H9 (cell line): ENCODE measurements at regions not wholly inside any gene's neighbourhood (a gene's known extent, or its start where the extent isn't known, plus 50 kb on each side); places are given as distances from the start of the nearest gene placed in this dataset.

ENCODE experiments used
- DNase-seq: peaks from one replicate; pipeline ENCODE4 v3.0.0-alpha.2; 2017
- H2AFZ ChIP-seq: one replicate; pipeline ENCODE4 v1.6.1; 2013; ENCODE audit warnings: mild to moderate bottlenecking, low read length, control low read depth, moderate library complexity
- H2AK5ac ChIP-seq: 2 replicates; pipeline ENCODE4 v1.6.1; 2013; ENCODE audit warnings: low read length, control low read depth, mixed read lengths; ENCODE audit not compliant: insufficient read length
- H2BK120ac ChIP-seq: one replicate; pipeline ENCODE4 v1.6.1; 2013; ENCODE audit warnings: low read depth, mild to moderate bottlenecking, low read length, control low read depth, inconsistent platforms; ENCODE audit not compliant: poor library complexity, severe bottlenecking
- H2BK12ac ChIP-seq: 2 replicates; pipeline ENCODE4 v1.6.1; 2013; ENCODE audit warnings: low read length, control low read depth, mixed read lengths, low read depth; ENCODE audit not compliant: insufficient read length
- H2BK15ac ChIP-seq: 2 replicates; pipeline ENCODE4 v1.6.1; 2013; ENCODE audit warnings: low read depth, low read length, control low read depth
- H2BK20ac ChIP-seq: one replicate; pipeline ENCODE4 v1.6.1; 2013; ENCODE audit warnings: low read depth, mild to moderate bottlenecking, low read length, control low read depth, inconsistent platforms; ENCODE audit not compliant: poor library complexity, severe bottlenecking
- H2BK5ac ChIP-seq: 2 replicates; pipeline ENCODE4 v1.6.1; 2013; ENCODE audit warnings: low read length, control low read depth, mixed read lengths; ENCODE audit not compliant: insufficient read length
- H3K14ac ChIP-seq: 2 replicates; pipeline ENCODE4 v1.6.1; 2013; ENCODE audit warnings: low read length, control low read depth; ENCODE audit not compliant: insufficient read depth
- H3K18ac ChIP-seq: 2 replicates; pipeline ENCODE4 v1.6.1; 2013; ENCODE audit warnings: low read depth, mild to moderate bottlenecking, mixed read lengths, low read length, control low read depth; ENCODE audit not compliant: insufficient read length
- H3K23ac ChIP-seq: 2 replicates; pipeline ENCODE4 v1.6.1; 2013; ENCODE audit warnings: low read length, control low read depth, mixed read lengths, low read depth; ENCODE audit not compliant: insufficient read length
- H3K23me2 ChIP-seq: 2 replicates; pipeline ENCODE4 v1.6.1; 2013; ENCODE audit warnings: low read depth, mild to moderate bottlenecking, mixed read lengths, low read length, control low read depth; ENCODE audit not compliant: insufficient read length, poor library complexity, severe bottlenecking
- H3K27ac ChIP-seq: 2 replicates; pipeline ENCODE4 v1.5.1; 2013; ENCODE audit warnings: low read length, control low read depth, mixed read lengths, low read depth; ENCODE audit not compliant: insufficient read length
- H3K27me3 ChIP-seq: 2 replicates; pipeline ENCODE4 v1.6.1; 2013; ENCODE audit warnings: low read length, control low read depth, inconsistent platforms; ENCODE audit not compliant: insufficient read depth
- H3K4ac ChIP-seq: 2 replicates; pipeline ENCODE4 v1.6.1; 2013; ENCODE audit warnings: low read depth, mild to moderate bottlenecking, control low read depth, inconsistent platforms, low read length, moderate library complexity
- H3K4me1 ChIP-seq: 2 replicates; pipeline ENCODE4 v1.6.1; 2013; ENCODE audit warnings: low read length, control low read depth, inconsistent platforms; ENCODE audit not compliant: insufficient read depth
- H3K4me2 ChIP-seq: 2 replicates; pipeline ENCODE4 v1.6.1; 2013; ENCODE audit warnings: low read length, control low read depth, mixed read lengths; ENCODE audit not compliant: insufficient read length, insufficient read depth
- H3K56ac ChIP-seq: 2 replicates; pipeline ENCODE4 v1.6.1; 2013; ENCODE audit warnings: low read depth, mild to moderate bottlenecking, mixed read lengths, low read length, control low read depth; ENCODE audit not compliant: insufficient read length
- H3K79me1 ChIP-seq: 2 replicates; pipeline ENCODE4 v1.6.1; 2013; ENCODE audit warnings: low read depth, mild to moderate bottlenecking, moderate library complexity, low read length, control low read depth, inconsistent platforms; ENCODE audit not compliant: insufficient read depth, poor library complexity, severe bottlenecking
- H3K79me2 ChIP-seq: 2 replicates; pipeline ENCODE4 v1.6.1; 2013; ENCODE audit warnings: low read length, control low read depth, inconsistent platforms; ENCODE audit not compliant: insufficient read depth
- H3K9ac ChIP-seq: 2 replicates; pipeline ENCODE4 v1.6.1; 2013; ENCODE audit warnings: low read length, control low read depth, mixed read lengths; ENCODE audit not compliant: insufficient read length; ENCODE audit errors: extremely low read depth
- H3K9me3 ChIP-seq: one replicate; pipeline ENCODE4 v1.6.1; 2013; ENCODE audit warnings: low read depth, low read length, inconsistent platforms; ENCODE audit not compliant: control insufficient read depth
- H3T11ph ChIP-seq: one replicate; pipeline ENCODE4 v1.6.1; 2013; ENCODE audit warnings: mild to moderate bottlenecking, low read length, control low read depth, inconsistent platforms
- H4K20me1 ChIP-seq: one replicate; pipeline ENCODE4 v1.6.1; 2013; ENCODE audit not compliant: control insufficient read depth, insufficient read length, insufficient read depth
- H4K5ac ChIP-seq: 2 replicates; pipeline ENCODE4 v1.6.1; 2013; ENCODE audit warnings: low read depth, mild to moderate bottlenecking, mixed read lengths, low read length, control low read depth; ENCODE audit not compliant: insufficient read length
- H4K8ac ChIP-seq: replicated peaks from 2 replicates; pipeline ENCODE4 v1.6.1; 2013; ENCODE audit warnings: low read length, control low read depth, mixed read lengths, low read depth; ENCODE audit not compliant: insufficient read length
- H4K91ac ChIP-seq: 2 replicates; pipeline ENCODE4 v1.6.1; 2013; ENCODE audit warnings: low read depth, mild to moderate bottlenecking, moderate library complexity, mixed read lengths, low read length, control low read depth; ENCODE audit not compliant: insufficient read length
- H3K27ac Mint-ChIP-seq, 3 experiments: 2 replicates in 2 of 3; 3 replicates in 1 of 3; pipeline ENCODE4 v1.8.0; 2020 to 2021; ENCODE audit warnings: mixed read lengths in 3 of 3, mild to moderate bottlenecking in 1 of 3, moderate library complexity in 1 of 3
- H3K27me3 Mint-ChIP-seq: 2 replicates; pipeline ENCODE4 v1.8.0; 2021; ENCODE audit warnings: low read depth, mild to moderate bottlenecking, moderate library complexity, mixed read lengths
- H3K36me3 Mint-ChIP-seq, 3 experiments: 2 replicates in 2 of 3; 3 replicates in 1 of 3; pipeline ENCODE4 v1.8.0; 2020 to 2021; ENCODE audit warnings: low read depth in 3 of 3, mixed read lengths in 3 of 3; ENCODE audit not compliant: insufficient read depth in 1 of 3
- H3K4me1 Mint-ChIP-seq, 2 experiments: 2 replicates each; pipeline ENCODE4 v1.8.0; 2020; ENCODE audit warnings: mixed read lengths in 2 of 2
- H3K4me3 Mint-ChIP-seq, 2 experiments: 2 replicates in 1 of 2; 3 replicates in 1 of 2; pipeline ENCODE4 v1.8.0; 2020 to 2021; ENCODE audit warnings: mild to moderate bottlenecking in 2 of 2, mixed read lengths in 2 of 2, moderate library complexity in 1 of 2
- H3K9me3 Mint-ChIP-seq, 2 experiments: 2 replicates in 1 of 2; 3 replicates in 1 of 2; pipeline ENCODE4 v1.8.0; 2020; ENCODE audit warnings: mild to moderate bottlenecking in 2 of 2, mixed read lengths in 2 of 2, moderate library complexity in 1 of 2
- WGBS: extraction: QIAGEN DNeasy Blood & Tissue Kit; methylation state at CpG from one replicate; pipeline ENCODE4 v1.1.7; 2013; ENCODE audit warnings: missing lambda C conversion rate, low lambda C conversion rate, mixed read lengths; ENCODE audit not compliant: insufficient read length; ENCODE audit errors: extremely low coverage; 5-methylcytosine and 5-hydroxymethylcytosine counted together
- TF ChIP-seq, protein P1 (sequence below): fragments of 200-600 bp; sonication (generic); conservative IDR thresholded peaks from 3 replicates; pipeline ENCODE4 v1.8.0; 2021; ENCODE audit warnings: antibody characterized with exemption, mild to moderate bottlenecking

GRCh38 chr3:1907911-1908310, 190.8 kb upstream of the CNTN4 start:
- H4K91ac ChIP-seq: no peak overlapping the region
- no peak overlapping the region for H2AFZ ChIP-seq
- DNase-seq: no peak
- H3K23me2 ChIP-seq: no peaks in the 10 kb centered on the region
- no peak overlapping the region for H4K5ac ChIP-seq
- no peaks in the 10 kb centered on the region for H3K27me3 ChIP-seq
- no peak overlapping the region for H2BK5ac ChIP-seq
- Mint-ChIP-seq H3K4me1 (no peaks in the 10 kb centered on the region), H3K4me3 (no peak overlapping the region), H3K36me3 (no peaks in the 10 kb centered on the region), H3K9me3 (no peaks in the 10 kb centered on the region), H3K27me3 (no peaks in the 10 kb centered on the region), H3K27ac (no peak overlapping the region)
- no CpG with 5 or more reads among the region's 2 CpGs for WGBS
- no peak overlapping the region for H2AK5ac ChIP-seq
- H3K27ac ChIP-seq: no peak overlapping the region
- H2BK12ac ChIP-seq: no peak overlapping the region
- H4K20me1 ChIP-seq: no peaks in the 10 kb centered on the region
- H3K4me1 ChIP-seq: no peaks in the 10 kb centered on the region
- TF ChIP-seq, protein P1, sequence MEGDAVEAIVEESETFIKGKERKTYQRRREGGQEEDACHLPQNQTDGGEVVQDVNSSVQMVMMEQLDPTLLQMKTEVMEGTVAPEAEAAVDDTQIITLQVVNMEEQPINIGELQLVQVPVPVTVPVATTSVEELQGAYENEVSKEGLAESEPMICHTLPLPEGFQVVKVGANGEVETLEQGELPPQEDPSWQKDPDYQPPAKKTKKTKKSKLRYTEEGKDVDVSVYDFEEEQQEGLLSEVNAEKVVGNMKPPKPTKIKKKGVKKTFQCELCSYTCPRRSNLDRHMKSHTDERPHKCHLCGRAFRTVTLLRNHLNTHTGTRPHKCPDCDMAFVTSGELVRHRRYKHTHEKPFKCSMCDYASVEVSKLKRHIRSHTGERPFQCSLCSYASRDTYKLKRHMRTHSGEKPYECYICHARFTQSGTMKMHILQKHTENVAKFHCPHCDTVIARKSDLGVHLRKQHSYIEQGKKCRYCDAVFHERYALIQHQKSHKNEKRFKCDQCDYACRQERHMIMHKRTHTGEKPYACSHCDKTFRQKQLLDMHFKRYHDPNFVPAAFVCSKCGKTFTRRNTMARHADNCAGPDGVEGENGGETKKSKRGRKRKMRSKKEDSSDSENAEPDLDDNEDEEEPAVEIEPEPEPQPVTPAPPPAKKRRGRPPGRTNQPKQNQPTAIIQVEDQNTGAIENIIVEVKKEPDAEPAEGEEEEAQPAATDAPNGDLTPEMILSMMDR: no peak
- no peaks in the 10 kb centered on the region for H3K79me1 ChIP-seq
- no peak overlapping the region for H3K4ac ChIP-seq
- H3K23ac ChIP-seq: no peak overlapping the region
- H2BK15ac ChIP-seq: no peak overlapping the region
- H3K79me2 ChIP-seq: no peaks in the 10 kb centered on the region
- H3K18ac ChIP-seq: no peak overlapping the region
- no peaks in the 10 kb centered on the region for H3K9me3 ChIP-seq
- no peak overlapping the region for H3K9ac ChIP-seq
- no peak overlapping the region for H2BK20ac ChIP-seq
- H3K4me2 ChIP-seq: no peak overlapping the region
- H3K56ac ChIP-seq: no peak overlapping the region
- no peak overlapping the region for H3T11ph ChIP-seq
- no peak overlapping the region for H4K8ac ChIP-seq
- H2BK120ac ChIP-seq: no peak overlapping the region
- H3K14ac ChIP-seq: no peak overlapping the region
